ENCODE measurements at regions not wholly inside any gene's neighbourhood (a gene's known extent, or its start where the extent isn't known, plus 50 kb on each side); places are given as distances from the start of the nearest gene placed in this dataset.

- peak overlapping the region in 1 of 3 experiments; percentile 9 for H3K4me3 ChIP-seq (replicated peaks in 1 of 3; ENCODE audit: insufficient read depth in 1 of 3, low read depth in 1 of 3, low read length in 3 of 3)
- H3K4me1 ChIP-seq (ENCODE audit: control insufficient read depth, extremely low read depth, insufficient read depth, low read length), result peaks cover 36% of the 10 kb centered on the region
- H3K27me3 ChIP-seq (ENCODE audit: control insufficient read depth in 2 of 2, insufficient read depth in 2 of 2, low read length in 2 of 2), result no peaks in the 10 kb centered on the region
- no peak for TF ChIP-seq EZH2 (IDR thresholded peaks at IDR 0.05; ENCODE audit: borderline replicate concordance, low read depth, low read length, severe bottlenecking)
- peak; percentile 82 for TF ChIP-seq GATA2 (IDR thresholded peaks at IDR 0.05; ENCODE audit: insufficient read depth, insufficient read length, low read depth, low read length)
- no peak for TF ChIP-seq MYC (IDR thresholded peaks at IDR 0.05; ENCODE audit: low read depth, low read length)
- TF ChIP-seq POLR2A (IDR thresholded peaks at IDR 0.05; ENCODE audit: low read depth, low read length), result no peak
- TF ChIP-seq MAX (IDR thresholded peaks at IDR 0.05; ENCODE audit: insufficient read depth, insufficient read length), result no peak
- peak; percentile 81 for TF ChIP-seq POLR2AphosphoS5 (IDR thresholded peaks at IDR 0.05; ENCODE audit: insufficient read depth, low read depth, low read length)
- peak; percentile 97 for TF ChIP-seq FOS (IDR thresholded peaks at IDR 0.05; ENCODE audit: borderline replicate concordance, insufficient read depth, low read length)
- TF ChIP-seq, protein P1, sequence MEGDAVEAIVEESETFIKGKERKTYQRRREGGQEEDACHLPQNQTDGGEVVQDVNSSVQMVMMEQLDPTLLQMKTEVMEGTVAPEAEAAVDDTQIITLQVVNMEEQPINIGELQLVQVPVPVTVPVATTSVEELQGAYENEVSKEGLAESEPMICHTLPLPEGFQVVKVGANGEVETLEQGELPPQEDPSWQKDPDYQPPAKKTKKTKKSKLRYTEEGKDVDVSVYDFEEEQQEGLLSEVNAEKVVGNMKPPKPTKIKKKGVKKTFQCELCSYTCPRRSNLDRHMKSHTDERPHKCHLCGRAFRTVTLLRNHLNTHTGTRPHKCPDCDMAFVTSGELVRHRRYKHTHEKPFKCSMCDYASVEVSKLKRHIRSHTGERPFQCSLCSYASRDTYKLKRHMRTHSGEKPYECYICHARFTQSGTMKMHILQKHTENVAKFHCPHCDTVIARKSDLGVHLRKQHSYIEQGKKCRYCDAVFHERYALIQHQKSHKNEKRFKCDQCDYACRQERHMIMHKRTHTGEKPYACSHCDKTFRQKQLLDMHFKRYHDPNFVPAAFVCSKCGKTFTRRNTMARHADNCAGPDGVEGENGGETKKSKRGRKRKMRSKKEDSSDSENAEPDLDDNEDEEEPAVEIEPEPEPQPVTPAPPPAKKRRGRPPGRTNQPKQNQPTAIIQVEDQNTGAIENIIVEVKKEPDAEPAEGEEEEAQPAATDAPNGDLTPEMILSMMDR (IDR thresholded peaks at IDR 0.05; ENCODE audit: extremely low read depth in 1 of 2, insufficient read depth in 1 of 2, low read depth in 1 of 2, low read length in 2 of 2), result no peak
- peak; percentile 93 for TF ChIP-seq JUN (IDR thresholded peaks at IDR 0.05; ENCODE audit: borderline replicate concordance, insufficient read depth, insufficient read length, low read depth)
- H4K20me1 ChIP-seq (replicated peaks; ENCODE audit: control insufficient read depth, extremely low read depth, insufficient read depth, low read length), result no peaks in the 10 kb centered on the region
- no peaks in the 10 kb centered on the region for H3K9me3 ChIP-seq (replicated peaks; ENCODE audit: control insufficient read depth, insufficient read depth, low read length)
- no peaks in the 10 kb centered on the region for H3K9me1 ChIP-seq (replicated peaks; ENCODE audit: control insufficient read depth, extremely low read depth, insufficient read depth, low read length)
- peak overlapping the region; percentile 60 for H3K9ac ChIP-seq (replicated peaks; ENCODE audit: extremely low read depth, insufficient read depth, low read length)
- DNase-seq (ENCODE audit: low read depth, low spot score), result peak; percentile 89
- dilution Hi-C loops (cut with MboI; ENCODE audit: extremely low pct_ligation_motif_present, low sequenced_read_pairs) (loop anchor here (25.0 kb wide), 1 partner anchor 143 kb away; no protein-coding TSS in a partner anchor), intact Hi-C loops (cut with micrococcal nuclease) (loop anchor here (2.0 to 5.0 kb wide), 4 partner anchors 47 to 371 kb away; no protein-coding TSS in a partner anchor)
- H3K36me3 ChIP-seq (ENCODE audit: control insufficient read depth in 2 of 2, extremely low read depth in 1 of 2, insufficient read depth in 2 of 2, low read length in 2 of 2), result no peaks in the 10 kb centered on the region
- ChIA-PET CTCF (interaction anchor here (0.7 to 3.4 kb wide), 20 partner anchors 9 to 252 kb away, joined by 3 to 23 read pairs (median 4); partner anchors contain the start of gene KANK1), POLR2A (interaction anchor here (0.7 to 1.1 kb wide), 3 partner anchors 48 to 106 kb away, joined by 3 to 7 read pairs (median 4); no protein-coding TSS in a partner anchor)
- peak overlapping the region; percentile 80 for H3K4me2 ChIP-seq (ENCODE audit: insufficient read depth, low read length)
- peak overlapping the region; percentile 18 for H2AFZ ChIP-seq (ENCODE audit: low read depth, low read length)
- peak overlapping the region; percentile 88 for H3K27ac ChIP-seq (ENCODE audit: insufficient read depth, low read depth, low read length)
- TSS peak; percentile 76 for BruUV-seq (replicated peaks)
- FAIRE-seq, result peak; percentile 100
- no peaks in the 10 kb centered on the region for H3K79me2 ChIP-seq (ENCODE audit: control insufficient read depth, insufficient read depth, low read length)
Observed at GRCh38 chr9:755454-756381, 85.8 kb upstream of the DMRT1 start.

All from endothelial cell of umbilical vein (primary cell).